ENCODE measurements at regions not wholly inside any gene's neighbourhood (a gene's known extent, or its start where the extent isn't known, plus 50 kb on each side); places are given as distances from the start of the nearest gene placed in this dataset.

GRCh38 chr1:162987866-162988265 is 81.3 kb upstream of the RGS4 start:
- Histone ChIP-seq H3K36me3 (ENCODE audit: control insufficient read depth in 3 of 3, insufficient read depth in 3 of 3, low read length in 3 of 3) (no peaks in the 10 kb centered on the region), H3K4me3 (ENCODE audit: low read length in 3 of 3) (no peak overlapping the region), H3K9ac (ENCODE audit: low read depth in 1 of 3, low read length in 3 of 3) (no peak overlapping the region), H3K9me3 (ENCODE audit: control insufficient read depth in 3 of 3, low read length in 3 of 3) (no peaks in the 10 kb centered on the region), H3K27me3 (ENCODE audit: control insufficient read depth in 3 of 3, insufficient read depth in 3 of 3, low read length in 3 of 3) (no peaks in the 10 kb centered on the region), H3K4me1 (ENCODE audit: control insufficient read depth in 3 of 3, insufficient read depth in 3 of 3, low read length in 3 of 3) (no peaks in the 10 kb centered on the region), H3K27ac (ENCODE audit: low read depth, low read length) (no peak overlapping the region)

GRCh38 chr1:162985816-162986435 is 83.2 kb upstream of the RGS4 start:
- no peak overlapping the region for H3K4me3 ChIP-seq (ENCODE audit: low read length in 3 of 3)
- no peaks in the 10 kb centered on the region for H3K4me1 ChIP-seq (ENCODE audit: control insufficient read depth in 3 of 3, insufficient read depth in 3 of 3, low read length in 3 of 3)
- no peak overlapping the region for H3K9ac ChIP-seq (ENCODE audit: low read depth in 1 of 3, low read length in 3 of 3)
- H3K36me3 ChIP-seq (ENCODE audit: control insufficient read depth in 3 of 3, insufficient read depth in 3 of 3, low read length in 3 of 3) = no peaks in the 10 kb centered on the region
- no peak overlapping the region for H3K27ac ChIP-seq (ENCODE audit: low read depth, low read length)
- no peaks in the 10 kb centered on the region for H3K9me3 ChIP-seq (ENCODE audit: control insufficient read depth in 3 of 3, low read length in 3 of 3)
- H3K27me3 ChIP-seq (ENCODE audit: control insufficient read depth in 3 of 3, insufficient read depth in 3 of 3, low read length in 3 of 3) = no peaks in the 10 kb centered on the region

- Histone ChIP-seq H3K9me3 (ENCODE audit: control insufficient read depth in 3 of 3, low read length in 3 of 3) (no peaks in the 10 kb centered on the region), H3K27me3 (ENCODE audit: control insufficient read depth in 3 of 3, insufficient read depth in 3 of 3, low read length in 3 of 3) (no peaks in the 10 kb centered on the region), H3K9ac (ENCODE audit: low read depth in 1 of 3, low read length in 3 of 3) (no peak overlapping the region), H3K4me1 (ENCODE audit: control insufficient read depth in 3 of 3, insufficient read depth in 3 of 3, low read length in 3 of 3) (no peaks in the 10 kb centered on the region), H3K27ac (ENCODE audit: low read depth, low read length) (no peak overlapping the region), H3K4me3 (ENCODE audit: low read length in 3 of 3) (no peak overlapping the region), H3K36me3 (ENCODE audit: control insufficient read depth in 3 of 3, insufficient read depth in 3 of 3, low read length in 3 of 3) (no peaks in the 10 kb centered on the region)
Measured at GRCh38 chr1:162984699-162985098, 84.5 kb upstream of the RGS4 start.

- no peak overlapping the region for H3K4me3 ChIP-seq (ENCODE audit: low read length in 3 of 3)
- H3K9ac ChIP-seq (ENCODE audit: low read depth in 1 of 3, low read length in 3 of 3) = no peak overlapping the region
- H3K27me3 ChIP-seq (ENCODE audit: control insufficient read depth in 3 of 3, insufficient read depth in 3 of 3, low read length in 3 of 3) = no peaks in the 10 kb centered on the region
- H3K9me3 ChIP-seq (ENCODE audit: control insufficient read depth in 3 of 3, low read length in 3 of 3) = no peaks in the 10 kb centered on the region
- H3K4me1 ChIP-seq (ENCODE audit: control insufficient read depth in 3 of 3, insufficient read depth in 3 of 3, low read length in 3 of 3) = no peaks in the 10 kb centered on the region
- H3K27ac ChIP-seq (ENCODE audit: low read depth, low read length) = no peak overlapping the region
- no peaks in the 10 kb centered on the region for H3K36me3 ChIP-seq (ENCODE audit: control insufficient read depth in 3 of 3, insufficient read depth in 3 of 3, low read length in 3 of 3)
Measured at GRCh38 chr1:162983671-162984425, 85.3 kb upstream of the RGS4 start.

- no peak overlapping the region for H3K9ac ChIP-seq (ENCODE audit: low read depth in 1 of 3, low read length in 3 of 3)
Measured at GRCh38 chr1:162982364-162982763, 86.8 kb upstream of the RGS4 start.

GRCh38 chr1:162977944-162978568 is 91.1 kb upstream of the RGS4 start:
- no peaks in the 10 kb centered on the region for H3K36me3 ChIP-seq (ENCODE audit: control insufficient read depth in 3 of 3, insufficient read depth in 3 of 3, low read length in 3 of 3)
- no peaks in the 10 kb centered on the region for H3K27me3 ChIP-seq (ENCODE audit: control insufficient read depth in 3 of 3, insufficient read depth in 3 of 3, low read length in 3 of 3)
- no peak overlapping the region for H3K9ac ChIP-seq (ENCODE audit: low read depth in 1 of 3, low read length in 3 of 3)
- no peaks in the 10 kb centered on the region for H3K9me3 ChIP-seq (ENCODE audit: control insufficient read depth in 3 of 3, low read length in 3 of 3)
- H3K27ac ChIP-seq (ENCODE audit: low read depth, low read length) = no peak overlapping the region
- no peak overlapping the region for H3K4me3 ChIP-seq (ENCODE audit: low read length in 3 of 3)
- no peaks in the 10 kb centered on the region for H3K4me1 ChIP-seq (ENCODE audit: control insufficient read depth in 3 of 3, insufficient read depth in 3 of 3, low read length in 3 of 3)

More at GRCh38 chr1:162982364-162982763, 86.8 kb upstream of the RGS4 start:
- H3K4me1 ChIP-seq (ENCODE audit: control insufficient read depth in 3 of 3, insufficient read depth in 3 of 3, low read length in 3 of 3) = no peaks in the 10 kb centered on the region
- H3K27ac ChIP-seq (ENCODE audit: low read depth, low read length) = no peak overlapping the region
- H3K36me3 ChIP-seq (ENCODE audit: control insufficient read depth in 3 of 3, insufficient read depth in 3 of 3, low read length in 3 of 3) = no peaks in the 10 kb centered on the region
- H3K9me3 ChIP-seq (ENCODE audit: control insufficient read depth in 3 of 3, low read length in 3 of 3) = no peaks in the 10 kb centered on the region
- no peaks in the 10 kb centered on the region for H3K27me3 ChIP-seq (ENCODE audit: control insufficient read depth in 3 of 3, insufficient read depth in 3 of 3, low read length in 3 of 3)
- no peak overlapping the region for H3K4me3 ChIP-seq (ENCODE audit: low read length in 3 of 3)

GRCh38 chr1:162976628-162977027 is 92.5 kb upstream of the RGS4 start:
- Histone ChIP-seq H3K27ac (ENCODE audit: low read depth, low read length) (no peak overlapping the region), H3K27me3 (ENCODE audit: control insufficient read depth in 3 of 3, insufficient read depth in 3 of 3, low read length in 3 of 3) (no peaks in the 10 kb centered on the region), H3K4me1 (ENCODE audit: control insufficient read depth in 3 of 3, insufficient read depth in 3 of 3, low read length in 3 of 3) (no peaks in the 10 kb centered on the region), H3K36me3 (ENCODE audit: control insufficient read depth in 3 of 3, insufficient read depth in 3 of 3, low read length in 3 of 3) (no peaks in the 10 kb centered on the region), H3K9ac (ENCODE audit: low read depth in 1 of 3, low read length in 3 of 3) (no peak overlapping the region), H3K4me3 (ENCODE audit: low read length in 3 of 3) (no peak overlapping the region), H3K9me3 (ENCODE audit: control insufficient read depth in 3 of 3, low read length in 3 of 3) (no peaks in the 10 kb centered on the region)

- Histone ChIP-seq H3K4me1 (ENCODE audit: control insufficient read depth in 3 of 3, insufficient read depth in 3 of 3, low read length in 3 of 3) (peaks cover 0 to 5% (median 3%) of the 10 kb centered on the region in 3 donors), H3K9me3 (ENCODE audit: control insufficient read depth in 3 of 3, low read length in 3 of 3) (no peaks in the 10 kb centered on the region), H3K27me3 (ENCODE audit: control insufficient read depth in 3 of 3, insufficient read depth in 3 of 3, low read length in 3 of 3) (no peaks in the 10 kb centered on the region), H3K9ac (ENCODE audit: low read depth in 1 of 3, low read length in 3 of 3) (no peak overlapping the region), H3K27ac (ENCODE audit: low read depth, low read length) (no peak overlapping the region), H3K36me3 (ENCODE audit: control insufficient read depth in 3 of 3, insufficient read depth in 3 of 3, low read length in 3 of 3) (no peaks in the 10 kb centered on the region), H3K4me3 (ENCODE audit: low read length in 3 of 3) (no peak overlapping the region)
Measured at GRCh38 chr1:162974810-162975209, 94.4 kb upstream of the RGS4 start.

GRCh38 chr1:162973381-162973795 is 95.8 kb upstream of the RGS4 start:
- H3K9me3 ChIP-seq (ENCODE audit: control insufficient read depth in 3 of 3, low read length in 3 of 3) = no peaks in the 10 kb centered on the region
- no peaks in the 10 kb centered on the region for H3K36me3 ChIP-seq (ENCODE audit: control insufficient read depth in 3 of 3, insufficient read depth in 3 of 3, low read length in 3 of 3)
- no peaks in the 10 kb centered on the region for H3K27me3 ChIP-seq (ENCODE audit: control insufficient read depth in 3 of 3, insufficient read depth in 3 of 3, low read length in 3 of 3)
- peaks cover 0 to 7% (median 6%) of the 10 kb centered on the region in 3 donors for H3K4me1 ChIP-seq (ENCODE audit: control insufficient read depth in 3 of 3, insufficient read depth in 3 of 3, low read length in 3 of 3)
- no peak overlapping the region for H3K9ac ChIP-seq (ENCODE audit: low read depth in 1 of 3, low read length in 3 of 3)
- H3K4me3 ChIP-seq (ENCODE audit: low read length in 3 of 3) = no peak overlapping the region
- no peak overlapping the region for H3K27ac ChIP-seq (ENCODE audit: low read depth, low read length)

GRCh38 chr1:162972773-162973172 is 96.4 kb upstream of the RGS4 start:
- Histone ChIP-seq H3K27ac (ENCODE audit: low read depth, low read length) (no peak overlapping the region), H3K9ac (ENCODE audit: low read depth in 1 of 3, low read length in 3 of 3) (no peak overlapping the region), H3K4me3 (ENCODE audit: low read length in 3 of 3) (no peak overlapping the region), H3K27me3 (ENCODE audit: control insufficient read depth in 3 of 3, insufficient read depth in 3 of 3, low read length in 3 of 3) (no peaks in the 10 kb centered on the region), H3K4me1 (ENCODE audit: control insufficient read depth in 3 of 3, insufficient read depth in 3 of 3, low read length in 3 of 3) (peaks cover 0 to 7% (median 6%) of the 10 kb centered on the region in 3 donors), H3K36me3 (ENCODE audit: control insufficient read depth in 3 of 3, insufficient read depth in 3 of 3, low read length in 3 of 3) (no peaks in the 10 kb centered on the region), H3K9me3 (ENCODE audit: control insufficient read depth in 3 of 3, low read length in 3 of 3) (no peaks in the 10 kb centered on the region)

All from skeletal muscle tissue (tissue), 3 donors.